ENCODE measurements at regions not wholly inside any gene's neighbourhood (a gene's known extent, or its start where the extent isn't known, plus 50 kb on each side); places are given as distances from the start of the nearest gene placed in this dataset.

GRCh38 chr15:69816522-69816921, 281.2 kb downstream of the TLE3 start:
- Histone ChIP-seq H2AFZ (ENCODE audit: low read length) (no peak overlapping the region), H3K27ac (ENCODE audit: insufficient read depth, low read length) (no peak overlapping the region), H3K9ac (ENCODE audit: insufficient read depth, low read length) (no peak overlapping the region), H3K4me2 (ENCODE audit: extremely low read depth, insufficient read depth, low read length) (no peak overlapping the region), H3K36me3 (ENCODE audit: control insufficient read depth, insufficient read depth, low read length) (no peaks in the 10 kb centered on the region), H3K4me3 (replicated peaks in 1 of 4; ENCODE audit: control extremely low read depth in 1 of 4, insufficient read depth in 1 of 4, low read depth in 3 of 4, low read length in 4 of 4) (no peak overlapping the region), H4K20me1 (ENCODE audit: control insufficient read depth, extremely low read depth, insufficient read depth, low read length) (no peaks in the 10 kb centered on the region), H3K4me1 (ENCODE audit: control insufficient read depth, extremely low read depth, insufficient read depth, low read length) (no peaks in the 10 kb centered on the region), H3K9me3 (ENCODE audit: control insufficient read depth, insufficient read depth, low read depth, low read length) (no peaks in the 10 kb centered on the region), H3K79me2 (ENCODE audit: control insufficient read depth, insufficient read depth, low read length) (no peaks in the 10 kb centered on the region), H3K27me3 (ENCODE audit: control insufficient read depth, insufficient read depth, low read length) (peaks cover 7% of the 10 kb centered on the region)
- DNase-seq (ENCODE audit: low read depth in 2 of 2), result no peak
- TF ChIP-seq EZH2 (IDR thresholded peaks at IDR 0.05; ENCODE audit: low read length, missing control alignments), result no peak
- no peak for TF ChIP-seq CTCF (conservative IDR thresholded peaks at IDR 0.05 in 1 of 2, IDR thresholded peaks at IDR 0.05 in 1 of 2; ENCODE audit: low read depth in 1 of 2, low read length in 2 of 2)

- H3K4me3 ChIP-seq (replicated peaks in 1 of 4; ENCODE audit: control extremely low read depth in 1 of 4, insufficient read depth in 1 of 4, low read depth in 3 of 4, low read length in 4 of 4), result no peak overlapping the region
- peaks cover 7% of the 10 kb centered on the region for H3K27me3 ChIP-seq (ENCODE audit: control insufficient read depth, insufficient read depth, low read length)
- H3K4me2 ChIP-seq (ENCODE audit: extremely low read depth, insufficient read depth, low read length), result no peak overlapping the region
- no peak overlapping the region for H3K9ac ChIP-seq (ENCODE audit: insufficient read depth, low read length)
- no peak overlapping the region for H2AFZ ChIP-seq (ENCODE audit: low read length)
- DNase-seq (ENCODE audit: low read depth in 2 of 2), result no peak
- H3K27ac ChIP-seq (ENCODE audit: insufficient read depth, low read length), result no peak overlapping the region
- H3K36me3 ChIP-seq (ENCODE audit: control insufficient read depth, insufficient read depth, low read length), result no peaks in the 10 kb centered on the region
- TF ChIP-seq EZH2 (IDR thresholded peaks at IDR 0.05; ENCODE audit: low read length, missing control alignments), result no peak
- TF ChIP-seq CTCF (conservative IDR thresholded peaks at IDR 0.05 in 1 of 2, IDR thresholded peaks at IDR 0.05 in 1 of 2; ENCODE audit: low read depth in 1 of 2, low read length in 2 of 2), result no peak
- H3K79me2 ChIP-seq (ENCODE audit: control insufficient read depth, insufficient read depth, low read length), result no peaks in the 10 kb centered on the region
- H3K9me3 ChIP-seq (ENCODE audit: control insufficient read depth, insufficient read depth, low read depth, low read length), result no peaks in the 10 kb centered on the region
- no peaks in the 10 kb centered on the region for H4K20me1 ChIP-seq (ENCODE audit: control insufficient read depth, extremely low read depth, insufficient read depth, low read length)
- H3K4me1 ChIP-seq (ENCODE audit: control insufficient read depth, extremely low read depth, insufficient read depth, low read length), result no peaks in the 10 kb centered on the region
Measured at GRCh38 chr15:69818529-69818928, 279.2 kb downstream of the TLE3 start.

- DNase-seq (ENCODE audit: low read depth in 2 of 2), result no peak
- Histone ChIP-seq H3K9ac (ENCODE audit: insufficient read depth, low read length) (no peak overlapping the region), H3K9me3 (ENCODE audit: control insufficient read depth, insufficient read depth, low read depth, low read length) (no peaks in the 10 kb centered on the region), H3K4me1 (ENCODE audit: control insufficient read depth, extremely low read depth, insufficient read depth, low read length) (no peaks in the 10 kb centered on the region), H2AFZ (ENCODE audit: low read length) (no peak overlapping the region), H3K79me2 (ENCODE audit: control insufficient read depth, insufficient read depth, low read length) (no peaks in the 10 kb centered on the region), H3K4me3 (replicated peaks in 1 of 4; ENCODE audit: control extremely low read depth in 1 of 4, insufficient read depth in 1 of 4, low read depth in 3 of 4, low read length in 4 of 4) (no peak overlapping the region), H3K36me3 (ENCODE audit: control insufficient read depth, insufficient read depth, low read length) (no peaks in the 10 kb centered on the region), H4K20me1 (ENCODE audit: control insufficient read depth, extremely low read depth, insufficient read depth, low read length) (no peaks in the 10 kb centered on the region), H3K27ac (ENCODE audit: insufficient read depth, low read length) (no peak overlapping the region), H3K27me3 (ENCODE audit: control insufficient read depth, insufficient read depth, low read length) (peaks cover 7% of the 10 kb centered on the region), H3K4me2 (ENCODE audit: extremely low read depth, insufficient read depth, low read length) (no peak overlapping the region)
- no peak for TF ChIP-seq CTCF (conservative IDR thresholded peaks at IDR 0.05 in 1 of 2, IDR thresholded peaks at IDR 0.05 in 1 of 2; ENCODE audit: low read depth in 1 of 2, low read length in 2 of 2)
Measured at GRCh38 chr15:69819371-69819770, 278.3 kb downstream of the TLE3 start.
